ENCODE measurements at regions not wholly inside any gene's neighbourhood (a gene's known extent, or its start where the extent isn't known, plus 50 kb on each side); places are given as distances from the start of the nearest gene placed in this dataset.

GRCh38 chr13:40197049-40197448, 469.4 kb downstream of the FOXO1 start:
- TF ChIP-seq TRIM24 (IDR thresholded peaks at IDR 0.05) (no peak), FOXJ2 (tag; IDR thresholded peaks at IDR 0.05) (no peak), ZNF134 (CRISPR knock-in tag; conservative IDR thresholded peaks at IDR 0.05) (no peak), ELF4 (CRISPR knock-in tag; IDR thresholded peaks at IDR 0.05) (no peak), ZNF184 (CRISPR knock-in tag; IDR thresholded peaks at IDR 0.05) (no peak), CGGBP1 (CRISPR knock-in tag; IDR thresholded peaks at IDR 0.05) (no peak), PRMT5 (CRISPR knock-in tag; IDR thresholded peaks at IDR 0.05) (no peak), TRIM25 (IDR thresholded peaks at IDR 0.05; ENCODE audit: borderline replicate concordance) (no peak), TBL1XR1 (IDR thresholded peaks at IDR 0.05; ENCODE audit: low read length in 2 of 2) (no peak)
- H3K9me3 ChIP-seq (replicated peaks; ENCODE audit: control insufficient read depth, insufficient read depth, low read depth, low read length), result no peaks in the 10 kb centered on the region
- no TSS peak for BruUV-seq (replicated peaks)
- H3K36me3 ChIP-seq (ENCODE audit: control insufficient read depth, insufficient read depth, low read length), result no peaks in the 10 kb centered on the region
- no peaks in the 10 kb centered on the region for H3K4me1 ChIP-seq (replicated peaks in 1 of 2; ENCODE audit: control insufficient read depth in 2 of 2, insufficient read depth in 2 of 2, low read length in 2 of 2)
- peaks cover 5 to 8% of the 10 kb centered on the region in 2 experiments; a peak in 1 of 5 replicates for H3K27me3 ChIP-seq (ENCODE audit: control insufficient read depth in 2 of 2, insufficient read depth in 2 of 2, low read length in 2 of 2)
- DNase-seq (ENCODE audit: extremely low read depth in 1 of 4, low spot score in 3 of 4) (no peak), FAIRE-seq (no peak), ATAC-seq (no peak)
- no peak overlapping the region for H3K27ac ChIP-seq (ENCODE audit: extremely low read depth, low read depth, low read length)
- intact Hi-C loops (cut with micrococcal nuclease), result no loop called here
- no peak overlapping the region for H3K4me3 ChIP-seq
- ChIA-PET POLR2A (no interaction called here), CTCF (ENCODE audit: low intra/inter-chr PET ratio) (no interaction called here)
- H3K79me2 ChIP-seq (ENCODE audit: control insufficient read depth, insufficient read depth, low read length), result no peaks in the 10 kb centered on the region
- WGBS (ENCODE audit: insufficient coverage, low coverage, missing lambda C conversion rate), result 2% methylated on average over 6 of the region's 8 CpGs
- in situ Hi-C loops (cut with MboI), result no loop called here
- no peak overlapping the region for H3K9ac ChIP-seq (ENCODE audit: insufficient read depth in 1 of 2, low read depth in 2 of 2, low read length in 2 of 2)
- no peaks in the 10 kb centered on the region for H4K20me1 ChIP-seq (replicated peaks; ENCODE audit: control insufficient read depth, insufficient read depth, low read length)
- H3K4me2 ChIP-seq (ENCODE audit: insufficient read depth, low read length), result no peak overlapping the region
- H3K9me1 ChIP-seq (ENCODE audit: control insufficient read depth, insufficient read depth, low read length), result no peaks in the 10 kb centered on the region
- H2AFZ ChIP-seq (ENCODE audit: low read depth, low read length), result no peak overlapping the region
